Small intestine (tissue), 7 donors: ENCODE measurements at regions not wholly inside any gene's neighbourhood (a gene's known extent, or its start where the extent isn't known, plus 50 kb on each side); places are given as distances from the start of the nearest gene placed in this dataset.
"Not testable (repeated sequence)": the region's sequence is repeated elsewhere in the genome, so short reads cannot be mapped to it uniquely, and the experiment has no call there.

Experiments
- DNase-seq, 2 donors: peaks; one replicate each; pipeline versions ENCODE4 v3.0.0 to v3.0.0-alpha.2; 2013
- FAIRE-seq: peaks from 2 replicates; lab custom pipeline; 2012; peaks lifted over from hg19 to GRCh38; lab: Jason Lieb, UNC
- H3K27ac ChIP-seq, 3 donors: one replicate each; pipeline ENCODE4 v1.5.1; 2013; ENCODE audit warnings: low read length in 2 of 3, mild to moderate bottlenecking in 2 of 3, control low read depth in 1 of 3, inconsistent platforms in 1 of 3, low read depth in 1 of 3, moderate library complexity in 1 of 3
- H3K27me3 ChIP-seq, 3 donors: one replicate each; pipeline ENCODE4 v1.6.1; 2013; ENCODE audit warnings: low read length in 3 of 3, inconsistent platforms in 1 of 3; ENCODE audit not compliant: control insufficient read depth in 3 of 3, insufficient read depth in 3 of 3
- H3K36me3 ChIP-seq, 3 donors: one replicate each; pipeline ENCODE4 v1.6.1; 2013; ENCODE audit warnings: low read length in 3 of 3, inconsistent platforms in 1 of 3, low read depth in 1 of 3, mild to moderate bottlenecking in 1 of 3, moderate library complexity in 1 of 3; ENCODE audit not compliant: control insufficient read depth in 3 of 3, insufficient read depth in 2 of 3
- H3K4me1 ChIP-seq, 3 donors: one replicate each; pipeline ENCODE4 v1.6.1; 2013; ENCODE audit warnings: low read length in 2 of 3, inconsistent platforms in 1 of 3, low read depth in 1 of 3, mild to moderate bottlenecking in 1 of 3, moderate library complexity in 1 of 3; ENCODE audit not compliant: control insufficient read depth in 3 of 3, insufficient read depth in 2 of 3
- H3K4me3 ChIP-seq, 3 donors: one replicate each; pipeline ENCODE4 v1.5.1; 2013; ENCODE audit warnings: low read length in 3 of 3, control low read depth in 1 of 3, inconsistent platforms in 1 of 3, low read depth in 1 of 3, mild to moderate bottlenecking in 1 of 3, moderate library complexity in 1 of 3
- H3K9me3 ChIP-seq, 2 donors: one replicate each; pipeline ENCODE4 v1.6.1; 2013; ENCODE audit warnings: low read depth in 1 of 2, low read length in 1 of 2; ENCODE audit not compliant: control insufficient read depth in 2 of 2, insufficient read depth in 1 of 2
- WGBS, 3 donors: extraction: QIAGEN DNeasy Blood & Tissue Kit; methylation state at CpG; one replicate each; pipeline ENCODE4 v1.1.7; 2013; 5-methylcytosine and 5-hydroxymethylcytosine counted together
- donor health status: healthy with polysubstance abuse.
- donor health status: control.
- donor health status: control.
- donor health status: Bipolar disorder and iron deficiency.
- donor health status: healthy.

GRCh38 chr5:18653216-18653752, 1019.0 kb downstream of the TAF11L14 start:
- no peak overlapping the region for H3K4me3 ChIP-seq
- DNase-seq (no peak), FAIRE-seq (no peak)
- H3K9me3 ChIP-seq: peaks cover 0 to 12% of the 10 kb centered on the region in 2 donors
- no peaks in the 10 kb centered on the region for H3K27me3 ChIP-seq
- no peaks in the 10 kb centered on the region for H3K36me3 ChIP-seq
- 76 to 100% (median 89%) methylated on average over 1 of the region's 1 CpG for WGBS, 3 donors
- no peak overlapping the region for H3K27ac ChIP-seq
- no peaks in the 10 kb centered on the region for H3K4me1 ChIP-seq

GRCh38 chr5:18660511-18660910, 1026.3 kb downstream of the TAF11L14 start:
- Histone ChIP-seq H3K4me3 (no peak overlapping the region), H3K27me3 (no peaks in the 10 kb centered on the region), H3K9me3 (no peaks in the 10 kb centered on the region), H3K4me1 (no peaks in the 10 kb centered on the region), H3K27ac (no peak overlapping the region), H3K36me3 (no peaks in the 10 kb centered on the region)
- peak; percentile 39 for FAIRE-seq
- no peak for DNase-seq

GRCh38 chr5:18662231-18662630, 1028.0 kb downstream of the TAF11L14 start:
- WGBS, 3 donors: 88 to 98% (median 88%) methylated on average over 2 of the region's 2 CpGs
- FAIRE-seq: no peak

GRCh38 chr5:18674212-18674611, 1040.0 kb downstream of the TAF11L14 start:
- not testable (repeated sequence) for FAIRE-seq, H3K9me3 ChIP-seq, H3K27me3 ChIP-seq, DNase-seq, H3K27ac ChIP-seq, H3K36me3 ChIP-seq, H3K4me1 ChIP-seq, H3K4me3 ChIP-seq
- WGBS, 3 donors: 75 to 87% (median 80%) methylated on average over 2 to 4 of the region's 4 CpGs

More at GRCh38 chr5:18662231-18662630, 1028.0 kb downstream of the TAF11L14 start:
- H3K27me3 ChIP-seq: no peaks in the 10 kb centered on the region
- H3K4me1 ChIP-seq: no peaks in the 10 kb centered on the region
- H3K36me3 ChIP-seq: no peaks in the 10 kb centered on the region
- H3K4me3 ChIP-seq: no peak overlapping the region
- H3K27ac ChIP-seq: no peak overlapping the region
- no peaks in the 10 kb centered on the region for H3K9me3 ChIP-seq
- DNase-seq: no peak

GRCh38 chr5:18675041-18675440, 1040.8 kb downstream of the TAF11L14 start:
- no peaks in the 10 kb centered on the region for H3K27me3 ChIP-seq
- 68 to 79% (median 71%) methylated on average over 2 of the region's 2 CpGs for WGBS, 3 donors
- H3K4me3 ChIP-seq: no peak overlapping the region
- no peak overlapping the region for H3K27ac ChIP-seq
- FAIRE-seq (no peak), DNase-seq (no peak)
- H3K36me3 ChIP-seq: no peaks in the 10 kb centered on the region
- H3K9me3 ChIP-seq: no peaks in the 10 kb centered on the region
- H3K4me1 ChIP-seq: no peaks in the 10 kb centered on the region

- WGBS, 3 donors: 80 to 93% (median 84%) methylated on average over 3 of the region's 3 CpGs
- H3K9me3 ChIP-seq: no peaks in the 10 kb centered on the region
- no peak for DNase-seq
- no peak overlapping the region for H3K4me3 ChIP-seq
- no peaks in the 10 kb centered on the region for H3K4me1 ChIP-seq
- no peak for FAIRE-seq
- no peaks in the 10 kb centered on the region for H3K27me3 ChIP-seq
- H3K27ac ChIP-seq: no peak overlapping the region
- no peaks in the 10 kb centered on the region for H3K36me3 ChIP-seq
Measured at GRCh38 chr5:18686253-18686652, 1052.0 kb downstream of the TAF11L14 start.

- WGBS, 3 donors: 83 to 94% (median 87%) methylated on average over 2 of the region's 2 CpGs
- Histone ChIP-seq H3K9me3 (no peaks in the 10 kb centered on the region), H3K36me3 (no peaks in the 10 kb centered on the region), H3K4me1 (no peaks in the 10 kb centered on the region), H3K4me3 (no peak overlapping the region), H3K27me3 (no peaks in the 10 kb centered on the region), H3K27ac (no peak overlapping the region)
- FAIRE-seq (no peak), DNase-seq (no peak)
Measured at GRCh38 chr5:18687429-18687828, 1053.2 kb downstream of the TAF11L14 start.

- no peaks in the 10 kb centered on the region for H3K9me3 ChIP-seq
- DNase-seq: no peak
- H3K4me1 ChIP-seq: peaks cover 0 to 3% (median 0%) of the 10 kb centered on the region in 3 donors
- H3K4me3 ChIP-seq: no peak overlapping the region
- H3K27me3 ChIP-seq: no peaks in the 10 kb centered on the region
- H3K36me3 ChIP-seq: no peaks in the 10 kb centered on the region
- 76 to 80% (median 79%) methylated on average over 1 of the region's 1 CpG for WGBS, 3 donors
- FAIRE-seq: no peak
- no peak overlapping the region for H3K27ac ChIP-seq
Measured at GRCh38 chr5:18699681-18700080, 1065.4 kb downstream of the TAF11L14 start.

- no peak for DNase-seq
- H3K27ac ChIP-seq: no peak overlapping the region
- peaks cover 0 to 2% (median 0%) of the 10 kb centered on the region in 3 donors for H3K4me1 ChIP-seq
- FAIRE-seq: no peak
- H3K27me3 ChIP-seq: no peaks in the 10 kb centered on the region
- 17 to 25% (median 19%) methylated on average over 1 of the region's 1 CpG for WGBS, 3 donors
- no peaks in the 10 kb centered on the region for H3K9me3 ChIP-seq
- no peak overlapping the region for H3K4me3 ChIP-seq
- no peaks in the 10 kb centered on the region for H3K36me3 ChIP-seq
Measured at GRCh38 chr5:18702821-18703220, 1068.6 kb downstream of the TAF11L14 start.
